Neural cell (in vitro differentiated cells): ENCODE measurements at regions not wholly inside any gene's neighbourhood (a gene's known extent, or its start where the extent isn't known, plus 50 kb on each side); places are given as distances from the start of the nearest gene placed in this dataset.

ENCODE experiments used
- H2AFZ ChIP-seq: fragments of 200-600, 300-800 bp; sonication (generic), shearing (Covaris generic); 2 replicates; pipeline ENCODE4 v1.6.0; 2014; ENCODE audit warnings: low read depth, mild to moderate bottlenecking, antibody characterized with exemption, low read length, moderate library complexity
- H3F3A ChIP-seq: fragments of 200-600 bp; shearing (Covaris generic); 2 replicates; pipeline ENCODE4 v1.6.1; 2016; ENCODE audit warnings: mild to moderate bottlenecking, moderate library complexity, mixed read lengths, antibody characterized with exemption, low read length; ENCODE audit not compliant: insufficient read depth, poor library complexity, severe bottlenecking
- H3K27ac ChIP-seq: fragments of 200-600, 300-800 bp; sonication (generic), shearing (Covaris generic); 2 replicates; pipeline ENCODE4 v1.5.1; 2014; ENCODE audit warnings: mild to moderate bottlenecking, low read length, moderate library complexity
- H3K27me3 ChIP-seq: fragments of 300-800, 200-600 bp; sonication (generic), shearing (Covaris generic); 2 replicates; pipeline ENCODE4 v1.6.0; 2014; ENCODE audit warnings: mild to moderate bottlenecking, low read depth, low read length, moderate library complexity; ENCODE audit not compliant: insufficient read depth
- H3K36me3 ChIP-seq: fragments of 300-800, 200-600 bp; sonication (generic), shearing (Covaris generic); 2 replicates; pipeline ENCODE4 v1.5.1; 2014; ENCODE audit warnings: mild to moderate bottlenecking, antibody characterized with exemption, low read length, moderate library complexity; ENCODE audit not compliant: insufficient read depth
- H3K4me2 ChIP-seq: fragments of 300-800, 200-600 bp; sonication (generic), shearing (Covaris generic); 2 replicates; pipeline ENCODE4 v1.6.0; 2014; ENCODE audit warnings: mild to moderate bottlenecking, low read length
- H3K4me3 ChIP-seq: fragments of 300-800, 200-600 bp; sonication (generic), shearing (Covaris generic); 2 replicates; pipeline ENCODE4 v1.5.1; 2014; ENCODE audit warnings: mild to moderate bottlenecking, low read length, moderate library complexity
- H3K79me2 ChIP-seq: fragments of 200-600 bp; shearing (Covaris generic); replicated peaks from 2 replicates; pipeline ENCODE4 v1.6.0; 2014; ENCODE audit warnings: mild to moderate bottlenecking, low read length, moderate library complexity; ENCODE audit not compliant: insufficient read depth
- H3K9ac ChIP-seq: fragments of 300-800, 200-600 bp; sonication (generic), shearing (Covaris generic); 2 replicates; pipeline ENCODE4 v1.6.1; 2016; ENCODE audit warnings: mild to moderate bottlenecking, low read length, mixed read lengths
- H3K9me2 ChIP-seq: fragments of 200-600 bp; shearing (Covaris generic); 2 replicates; pipeline ENCODE4 v1.6.1; 2016; ENCODE audit warnings: mild to moderate bottlenecking, low read length, mixed read lengths; ENCODE audit not compliant: insufficient read depth
- H3K9me3 ChIP-seq: fragments of 200-600, 300-800 bp; sonication (generic), shearing (Covaris generic); 2 replicates; pipeline ENCODE4 v1.6.1; 2016; ENCODE audit warnings: mild to moderate bottlenecking, mixed run types, low read length, moderate library complexity, mixed read lengths
- H4K20me1 ChIP-seq: fragments of 200-600 bp; shearing (Covaris generic); 2 replicates; pipeline ENCODE4 v1.6.1; 2016; ENCODE audit warnings: mild to moderate bottlenecking, mixed run types; ENCODE audit not compliant: insufficient read depth
- CTCF ChIP-seq: fragments of 450-650 bp; IDR thresholded peaks from 2 replicates; pipeline ENCODE4 v1.5.1; 2014; ENCODE audit warnings: antibody characterized with exemption, mild to moderate bottlenecking, moderate library complexity; ENCODE audit not compliant: poor library complexity, severe bottlenecking
- EP300 ChIP-seq: fragments of 450-650 bp; conservative IDR thresholded peaks from 2 replicates; pipeline ENCODE4 v1.6.1; 2014; ENCODE audit warnings: antibody characterized with exemption, mild to moderate bottlenecking, moderate library complexity; ENCODE audit not compliant: poor library complexity, severe bottlenecking
- EZH2 ChIP-seq: fragments of 200-600, 300-800 bp; shearing (Covaris generic), sonication (generic); IDR thresholded peaks from 2 replicates; pipeline ENCODE4 v1.6.1; 2014; ENCODE audit warnings: antibody characterized with exemption, low read length, borderline replicate concordance, mild to moderate bottlenecking; ENCODE audit not compliant: insufficient read depth, poor library complexity, severe bottlenecking
- MXI1 ChIP-seq: fragments of 450-650 bp; conservative IDR thresholded peaks from 2 replicates; pipeline ENCODE4 v1.6.1; 2014; ENCODE audit warnings: antibody characterized with exemption, mild to moderate bottlenecking; ENCODE audit not compliant: poor library complexity, severe bottlenecking
- POLR2AphosphoS5 ChIP-seq: IDR thresholded peaks from 2 replicates; pipeline ENCODE4 v1.6.1; 2012
- RAD21 ChIP-seq: fragments of 450-650 bp; conservative IDR thresholded peaks from 2 replicates; pipeline ENCODE4 v1.6.1; 2014; ENCODE audit warnings: antibody characterized with exemption, mild to moderate bottlenecking, moderate library complexity
- REST ChIP-seq: IDR thresholded peaks from 2 replicates; pipeline ENCODE4 v1.6.1; 2012; ENCODE audit warnings: borderline replicate concordance
- SMC3 ChIP-seq: fragments of 450-650 bp; conservative IDR thresholded peaks from 2 replicates; pipeline ENCODE4 v1.6.1; 2014; ENCODE audit warnings: antibody characterized with exemption, mild to moderate bottlenecking, moderate library complexity; ENCODE audit not compliant: poor library complexity
- TAF1 ChIP-seq: IDR thresholded peaks from 2 replicates; pipeline ENCODE4 v1.6.1; 2012; ENCODE audit warnings: low read depth

GRCh38 chrX:84717343-84717742 lies 215.1 kb upstream of the HDX start:
- TF ChIP-seq EZH2 (no peak), POLR2AphosphoS5 (no peak), MXI1 (no peak), RAD21 (no peak), REST (no peak), CTCF (no peak), SMC3 (no peak), EP300 (no peak), TAF1 (no peak)
- Histone ChIP-seq H3K4me2 (no peak overlapping the region), H3F3A (no peaks in the 10 kb centered on the region), H3K9ac (no peak overlapping the region), H3K27me3 (no peaks in the 10 kb centered on the region), H3K4me3 (no peak overlapping the region), H4K20me1 (no peaks in the 10 kb centered on the region), H3K9me2 (no peaks in the 10 kb centered on the region), H3K27ac (no peak overlapping the region), H3K9me3 (no peaks in the 10 kb centered on the region), H2AFZ (no peak overlapping the region), H3K36me3 (no peaks in the 10 kb centered on the region), H3K79me2 (no peaks in the 10 kb centered on the region)

- Histone ChIP-seq H3K4me3 (no peak overlapping the region), H3K27ac (no peak overlapping the region), H3K9ac (no peak overlapping the region), H2AFZ (no peak overlapping the region), H3K9me3 (no peaks in the 10 kb centered on the region), H3K4me2 (no peak overlapping the region), H3K36me3 (no peaks in the 10 kb centered on the region), H3F3A (no peaks in the 10 kb centered on the region), H3K9me2 (no peaks in the 10 kb centered on the region), H4K20me1 (no peaks in the 10 kb centered on the region), H3K27me3 (no peaks in the 10 kb centered on the region), H3K79me2 (no peaks in the 10 kb centered on the region)
- TF ChIP-seq TAF1 (no peak), SMC3 (no peak), REST (no peak), CTCF (no peak)
These were observed 219.2 kb upstream of the HDX start for GRCh38 chrX:84721416-84721815.
